CD4-positive, alpha-beta T cell (primary cell): ENCODE measurements at regions not wholly inside any gene's neighbourhood (a gene's known extent, or its start where the extent isn't known, plus 50 kb on each side); places are given as distances from the start of the nearest gene placed in this dataset.

ENCODE experiments used
- ATAC-seq: fragments of 200-7000 bp; cut with Tn5 transposase; one replicate; pipeline ENCODE4 v1.10.0; 2022; ENCODE audit warnings: mild to moderate bottlenecking; ENCODE audit not compliant: poor library complexity
- CTCF ChIA-PET: fragments of 350-600 bp; sonication (Branson Sonifier 250); formaldehyde crosslinking; loops from one replicate; lab custom pipeline; 2021; ENCODE audit warnings: antibody characterized with exemption, inconsistent platforms; lab: Charles Lee
- POLR2A ChIA-PET: fragments of 350-600 bp; sonication (Branson Sonifier 250); formaldehyde crosslinking; loops from one replicate; lab custom pipeline; 2021; ENCODE audit warnings: antibody characterized with exemption, inconsistent platforms; lab: Charles Lee
- DNase-seq, 14 experiments: peaks; one replicate each; pipeline ENCODE4 v3.0.0-alpha.2; 2013 to 2020; ENCODE audit warnings: mixed read lengths in 2 of 14
- H3K27ac ChIP-seq, 2 donors: one replicate each; pipeline versions ENCODE4 v1.5.1 to v1.7.0; 2013; ENCODE audit warnings: low read length in 2 of 2, low read depth in 1 of 2, mild to moderate bottlenecking in 1 of 2
- H3K27me3 ChIP-seq, 2 experiments: 1 replicate in 1 of 2; 2 replicates in 1 of 2; pipeline versions ENCODE4 v1.6.1 to v1.7.0; 2013; ENCODE audit warnings: low read length in 2 of 2, control low read depth in 1 of 2, mild to moderate bottlenecking in 1 of 2, moderate library complexity in 1 of 2; ENCODE audit not compliant: insufficient read depth in 2 of 2, control insufficient read depth in 1 of 2
- H3K36me3 ChIP-seq: one replicate; pipeline ENCODE4 v1.6.1; 2013; ENCODE audit warnings: low read length, control low read depth; ENCODE audit not compliant: insufficient read depth
- H3K4me1 ChIP-seq: one replicate; pipeline ENCODE4 v1.6.1; 2013; ENCODE audit warnings: low read length, control low read depth; ENCODE audit not compliant: insufficient read depth
- H3K4me3 ChIP-seq: one replicate; pipeline ENCODE4 v1.5.1; 2013; ENCODE audit warnings: mild to moderate bottlenecking, low read length, moderate library complexity
- H3K9me3 ChIP-seq, 2 experiments: 1 replicate in 1 of 2; 2 replicates in 1 of 2; pipeline versions ENCODE4 v1.6.1 to v1.7.0; 2013; ENCODE audit warnings: low read length in 2 of 2, mild to moderate bottlenecking in 2 of 2, control low read depth in 1 of 2, moderate library complexity in 1 of 2; ENCODE audit not compliant: control insufficient read depth in 1 of 2, insufficient read depth in 1 of 2
- H3K27ac Mint-ChIP-seq: one replicate; pipeline ENCODE4 v1.8.0; 2020; ENCODE audit warnings: mixed read lengths
- H3K27me3 Mint-ChIP-seq: one replicate; pipeline ENCODE4 v1.8.0; 2021; ENCODE audit warnings: mixed read lengths
- H3K36me3 Mint-ChIP-seq: one replicate; pipeline ENCODE4 v1.8.0; 2021; ENCODE audit warnings: low read depth, mixed read lengths
- H3K4me1 Mint-ChIP-seq: one replicate; pipeline ENCODE4 v1.8.0; 2021; ENCODE audit warnings: low read depth, mixed read lengths
- H3K4me3 Mint-ChIP-seq: one replicate; pipeline ENCODE4 v1.8.0; 2020; ENCODE audit warnings: mild to moderate bottlenecking, mixed read lengths
- H3K9me3 Mint-ChIP-seq: one replicate; pipeline ENCODE4 v1.8.0; 2020; ENCODE audit warnings: mixed read lengths
- intact Hi-C, 2 experiments: fragments of 100-400 bp; cut with DNase I in 1 of 2; cut with micrococcal nuclease in 1 of 2; formaldehyde crosslinking; loops; one replicate each; pipeline versions ENCODE4 v1.15.1 to v1.9.0; 2023 to 2025; cut with DNase I, micrococcal nuclease
- TF ChIP-seq, protein P1 (sequence below): fragments of 200-600 bp; IDR thresholded peaks from one replicate; pipeline ENCODE4 v1.8.0; 2022; ENCODE audit warnings: antibody characterized with exemption, mild to moderate bottlenecking

DNA sequence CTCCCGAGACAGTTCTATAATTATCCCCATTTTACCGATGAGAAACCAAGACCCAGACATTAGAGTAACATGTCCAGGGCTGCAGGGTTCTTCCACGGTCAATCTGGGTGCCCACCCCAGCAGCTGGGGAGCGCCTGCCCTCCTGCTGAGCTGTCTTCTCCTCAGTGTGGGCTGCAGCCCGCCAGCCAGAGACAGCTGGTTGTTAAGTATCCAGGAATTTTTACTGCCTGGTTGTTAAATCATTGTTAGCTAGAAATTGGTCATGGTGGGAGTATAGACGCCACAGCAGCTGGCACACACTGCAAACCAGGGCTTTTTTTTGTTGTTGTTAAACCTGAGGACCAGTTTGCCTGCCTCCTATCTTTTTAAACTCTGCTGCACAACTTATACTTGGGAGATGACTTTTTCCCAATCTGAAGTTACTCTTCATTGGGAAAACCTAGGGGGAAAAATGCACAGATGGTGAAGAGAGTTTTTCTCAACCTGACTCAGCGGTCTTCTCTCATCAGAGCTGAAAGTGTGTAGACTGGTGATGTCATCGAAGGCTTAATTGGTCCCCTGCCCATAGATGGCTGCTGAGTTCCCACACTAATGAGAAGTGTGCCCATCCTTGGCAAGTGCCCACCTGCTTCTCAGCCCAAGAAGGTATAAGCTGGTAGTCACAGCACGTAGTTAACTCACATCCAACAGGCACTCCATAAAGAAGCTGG, 208.6 kb downstream of the DRD1 start:
- H3K4me1 Mint-ChIP-seq, result no peaks in the 10 kb centered on the region
- Histone ChIP-seq H3K9me3 (no peaks in the 10 kb centered on the region), H3K4me1 (no peaks in the 10 kb centered on the region), H3K27ac (no peak overlapping the region), H3K27me3 (peaks cover 0 to 8% of the 10 kb centered on the region in 2 experiments), H3K4me3 (no peak overlapping the region), H3K36me3 (no peaks in the 10 kb centered on the region)
- H3K36me3 Mint-ChIP-seq, result no peaks in the 10 kb centered on the region
- peaks cover 38% of the 10 kb centered on the region for H3K27me3 Mint-ChIP-seq
- no peaks in the 10 kb centered on the region for H3K9me3 Mint-ChIP-seq
- ATAC-seq, result no peak
- no peak overlapping the region for H3K27ac Mint-ChIP-seq
- TF ChIP-seq, protein P1, sequence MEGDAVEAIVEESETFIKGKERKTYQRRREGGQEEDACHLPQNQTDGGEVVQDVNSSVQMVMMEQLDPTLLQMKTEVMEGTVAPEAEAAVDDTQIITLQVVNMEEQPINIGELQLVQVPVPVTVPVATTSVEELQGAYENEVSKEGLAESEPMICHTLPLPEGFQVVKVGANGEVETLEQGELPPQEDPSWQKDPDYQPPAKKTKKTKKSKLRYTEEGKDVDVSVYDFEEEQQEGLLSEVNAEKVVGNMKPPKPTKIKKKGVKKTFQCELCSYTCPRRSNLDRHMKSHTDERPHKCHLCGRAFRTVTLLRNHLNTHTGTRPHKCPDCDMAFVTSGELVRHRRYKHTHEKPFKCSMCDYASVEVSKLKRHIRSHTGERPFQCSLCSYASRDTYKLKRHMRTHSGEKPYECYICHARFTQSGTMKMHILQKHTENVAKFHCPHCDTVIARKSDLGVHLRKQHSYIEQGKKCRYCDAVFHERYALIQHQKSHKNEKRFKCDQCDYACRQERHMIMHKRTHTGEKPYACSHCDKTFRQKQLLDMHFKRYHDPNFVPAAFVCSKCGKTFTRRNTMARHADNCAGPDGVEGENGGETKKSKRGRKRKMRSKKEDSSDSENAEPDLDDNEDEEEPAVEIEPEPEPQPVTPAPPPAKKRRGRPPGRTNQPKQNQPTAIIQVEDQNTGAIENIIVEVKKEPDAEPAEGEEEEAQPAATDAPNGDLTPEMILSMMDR, result no peak
- intact Hi-C loops, result no loop called here
- no peak overlapping the region for H3K4me3 Mint-ChIP-seq
- no peak for DNase-seq
- ChIA-PET CTCF (no interaction called here), POLR2A (no interaction called here)

DNA sequence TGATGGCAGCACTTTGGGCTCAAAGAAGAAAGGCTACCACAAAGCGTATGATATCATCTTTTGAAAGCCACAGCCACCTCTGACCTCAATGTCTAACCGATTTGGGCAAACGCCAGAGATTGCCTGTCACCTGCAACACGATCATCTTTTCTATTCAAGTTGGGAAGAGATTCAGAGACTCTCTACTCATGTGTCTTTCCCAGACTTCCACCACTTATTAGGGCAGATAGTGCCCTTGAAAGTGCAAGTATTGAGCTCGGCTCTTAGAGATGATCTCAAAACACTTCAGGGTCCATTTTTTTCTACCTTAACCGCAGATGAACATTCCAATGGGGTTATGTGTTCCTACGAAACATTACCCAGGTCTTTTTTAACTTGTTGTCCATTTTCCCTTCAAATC, 213.7 kb downstream of the DRD1 start:
- H3K4me3 ChIP-seq, result no peak overlapping the region
- CTCF ChIA-PET, result no interaction called here
- H3K36me3 ChIP-seq, result no peaks in the 10 kb centered on the region
- H3K9me3 ChIP-seq, result no peaks in the 10 kb centered on the region
- H3K27ac Mint-ChIP-seq, result no peak overlapping the region
- no peaks in the 10 kb centered on the region for H3K27me3 Mint-ChIP-seq
- intact Hi-C loops, result no loop called here
- TF ChIP-seq, protein P1, result no peak
- POLR2A ChIA-PET, result no interaction called here
- H3K4me1 Mint-ChIP-seq, result no peaks in the 10 kb centered on the region
- no peak overlapping the region for H3K4me3 Mint-ChIP-seq
- ATAC-seq, result no peak
- H3K36me3 Mint-ChIP-seq, result no peaks in the 10 kb centered on the region
- H3K27me3 ChIP-seq, result peaks cover 0 to 3% of the 10 kb centered on the region in 2 experiments
- DNase-seq, result no peak
- H3K27ac ChIP-seq, result no peak overlapping the region
- no peaks in the 10 kb centered on the region for H3K4me1 ChIP-seq
- no peaks in the 10 kb centered on the region for H3K9me3 Mint-ChIP-seq

DNA sequence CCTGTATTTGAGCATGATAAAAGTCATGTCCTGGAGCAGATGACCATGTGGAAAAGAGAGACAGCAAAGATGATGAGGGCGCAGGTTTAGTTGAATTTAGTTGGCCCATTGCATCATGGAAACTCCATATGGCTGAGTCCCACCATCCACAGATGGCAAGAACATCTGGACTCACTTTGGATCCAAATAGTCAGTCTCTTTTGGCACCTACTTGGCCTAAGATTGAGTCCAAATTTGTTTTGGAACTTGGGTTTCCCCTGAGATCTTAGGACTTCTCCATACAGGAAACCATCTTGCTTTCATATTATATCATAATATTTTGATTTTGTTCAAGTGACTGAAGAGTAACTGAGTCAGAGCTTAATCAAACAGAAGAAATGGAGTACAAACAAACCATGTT, 217.5 kb downstream of the DRD1 start:
- ChIA-PET POLR2A (no interaction called here), CTCF (no interaction called here)
- Mint-ChIP-seq H3K27me3 (peaks cover 5% of the 10 kb centered on the region), H3K4me3 (no peak overlapping the region), H3K27ac (no peak overlapping the region), H3K4me1 (no peaks in the 10 kb centered on the region), H3K9me3 (no peaks in the 10 kb centered on the region), H3K36me3 (no peaks in the 10 kb centered on the region)
- no peak overlapping the region for H3K27ac ChIP-seq
- no peaks in the 10 kb centered on the region for H3K9me3 ChIP-seq
- no peaks in the 10 kb centered on the region for H3K36me3 ChIP-seq
- no peak for DNase-seq
- ATAC-seq, result no peak
- intact Hi-C loops, result no loop called here
- TF ChIP-seq, protein P1, result no peak
- no peak overlapping the region for H3K4me3 ChIP-seq
- peaks cover 0 to 6% of the 10 kb centered on the region in 2 experiments for H3K27me3 ChIP-seq
- no peaks in the 10 kb centered on the region for H3K4me1 ChIP-seq
